GM13977 (cell line): ENCODE measurements at regions not wholly inside any gene's neighbourhood (a gene's known extent, or its start where the extent isn't known, plus 50 kb on each side); places are given as distances from the start of the nearest gene placed in this dataset.

ENCODE experiments used
- DNase-seq: peaks from one replicate; pipeline ENCODE4 v3.0.0; 2012; ENCODE audit warnings: low spot score
- CTCF ChIP-seq: IDR thresholded peaks from 2 replicates; pipeline ENCODE4 v1.5.1; 2012; ENCODE audit warnings: mild to moderate bottlenecking, control low read depth; ENCODE audit not compliant: insufficient read depth; ENCODE audit errors: extremely low read depth, missing control alignments
- in situ Hi-C: fragments of 300-500 bp; cut with MboI; formaldehyde crosslinking; loops from one replicate; pipeline ENCODE4 v1.12.0; 2022; ENCODE audit warnings: low sequenced_read_pairs, low pct_unique_long_range_greater_than_20kb, mixed read lengths, inconsistent platforms; ENCODE audit not compliant: unreplicated experiment

- in situ Hi-C loops: no loop called here
- DNase-seq: no peak
- TF ChIP-seq CTCF: no peak
These were observed 338.9 kb upstream of the GRIA1 start for GRCh38 chr5:153151558-153151957.

GRCh38 chr5:153153086-153153485, 337.4 kb upstream of the GRIA1 start:
- no peak for TF ChIP-seq CTCF
- DNase-seq: no peak
- in situ Hi-C loops: no loop called here

GRCh38 chr5:153157156-153157555, 333.3 kb upstream of the GRIA1 start:
- in situ Hi-C loops: no loop called here
- DNase-seq: no peak
- no peak for TF ChIP-seq CTCF

GRCh38 chr5:153158608-153159007, 331.9 kb upstream of the GRIA1 start:
- no peak for DNase-seq
- in situ Hi-C loops: no loop called here
- no peak for TF ChIP-seq CTCF

GRCh38 chr5:153159616-153160015, 330.9 kb upstream of the GRIA1 start:
- in situ Hi-C loops: no loop called here
- no peak for TF ChIP-seq CTCF
- no peak for DNase-seq

GRCh38 chr5:153168241-153168640, 322.2 kb upstream of the GRIA1 start:
- in situ Hi-C loops: no loop called here
- DNase-seq: no peak
- no peak for TF ChIP-seq CTCF

GRCh38 chr5:153187503-153187902, 303.0 kb upstream of the GRIA1 start:
- DNase-seq: no peak
- in situ Hi-C loops: no loop called here
- TF ChIP-seq CTCF: no peak
